Lung microvascular endothelial cell (primary cell): ENCODE measurements at regions not wholly inside any gene's neighbourhood (a gene's known extent, or its start where the extent isn't known, plus 50 kb on each side); places are given as distances from the start of the nearest gene placed in this dataset.
A peak's percentile ranks its signal among the peaks of the same experiment; 100 is the strongest.

Source experiments
- DNase-seq, 2 donors: peaks; one replicate each; pipeline versions ENCODE4 v3.0.0 to v3.0.0-alpha.2; 2010; ENCODE audit warnings: low read depth in 2 of 2

GRCh38 chr15:66832664-66833063 lies 130.6 kb downstream of the SMAD6 start:
- peak; percentile 25 to 60 for DNase-seq

DNA sequence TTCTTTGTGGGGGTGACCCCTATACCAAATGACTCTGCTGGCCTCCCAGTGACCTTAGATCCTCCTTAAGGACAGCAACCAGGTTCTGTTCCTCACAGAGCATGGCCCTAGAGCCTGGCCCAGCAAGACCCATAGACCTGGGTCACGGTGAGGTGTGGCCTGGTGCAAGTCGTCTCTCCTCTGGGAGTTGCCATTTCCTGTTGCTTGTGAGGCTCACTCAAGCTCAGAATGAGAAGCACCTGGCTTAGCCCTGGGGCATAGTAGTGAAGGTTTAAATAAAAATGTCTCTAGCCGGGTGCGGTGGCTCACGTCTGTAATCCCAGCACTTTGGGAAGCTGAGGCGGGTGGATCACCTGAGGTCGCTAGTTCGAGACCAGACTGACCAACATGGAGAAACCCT lies 131.3 kb downstream of the SMAD6 start:
- no peak for DNase-seq

- no peak for DNase-seq
These were observed 131.8 kb downstream of the SMAD6 start for GRCh38 chr15:66833803-66834202.

- no peak for DNase-seq
These were observed 133.1 kb downstream of the SMAD6 start for GRCh38 chr15:66834881-66835878.

DNA sequence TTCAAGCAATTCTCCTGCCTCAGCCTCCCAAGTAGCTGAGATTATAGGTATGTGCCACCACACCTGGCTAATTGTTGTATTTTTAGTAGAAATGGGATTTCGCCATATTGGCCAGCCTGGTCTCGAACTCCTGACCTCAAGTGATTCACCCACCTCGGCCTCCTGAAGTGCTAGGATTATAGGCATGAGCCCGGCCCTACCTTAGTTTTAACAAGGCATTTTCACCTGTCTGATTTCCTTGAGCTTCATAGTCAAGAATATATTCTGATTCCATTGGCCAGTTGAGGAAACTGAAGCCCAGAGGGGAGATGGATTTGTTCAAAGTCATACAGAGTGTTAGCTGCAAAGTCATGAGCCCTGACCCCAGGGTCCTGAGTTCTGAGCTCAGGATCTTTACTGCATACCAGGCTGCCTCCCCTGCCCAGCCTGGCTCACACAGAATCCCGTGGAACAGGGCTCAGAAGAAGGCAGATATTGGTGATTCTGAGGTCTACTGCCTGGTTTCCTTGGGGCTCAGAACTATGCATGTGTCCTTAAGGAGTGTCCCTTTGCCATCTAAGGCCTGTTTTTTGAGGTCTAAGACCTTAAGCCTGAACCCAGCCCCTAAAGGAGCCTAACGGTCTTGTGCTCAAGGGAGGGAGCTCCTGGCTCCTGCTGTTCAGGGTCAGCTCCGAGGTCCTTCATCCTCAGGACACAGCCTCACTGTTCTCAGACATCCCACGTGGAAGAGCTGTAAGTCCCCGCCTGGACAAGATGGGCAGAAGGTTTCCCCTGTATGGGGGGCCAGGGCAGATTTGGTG lies 134.4 kb downstream of the SMAD6 start:
- no peak for DNase-seq

GRCh38 chr15:66838202-66838601 lies 136.2 kb downstream of the SMAD6 start:
- DNase-seq: no peak

GRCh38 chr15:66838671-66839239 lies 136.7 kb downstream of the SMAD6 start:
- DNase-seq: peak; percentile 58 to 72

DNA sequence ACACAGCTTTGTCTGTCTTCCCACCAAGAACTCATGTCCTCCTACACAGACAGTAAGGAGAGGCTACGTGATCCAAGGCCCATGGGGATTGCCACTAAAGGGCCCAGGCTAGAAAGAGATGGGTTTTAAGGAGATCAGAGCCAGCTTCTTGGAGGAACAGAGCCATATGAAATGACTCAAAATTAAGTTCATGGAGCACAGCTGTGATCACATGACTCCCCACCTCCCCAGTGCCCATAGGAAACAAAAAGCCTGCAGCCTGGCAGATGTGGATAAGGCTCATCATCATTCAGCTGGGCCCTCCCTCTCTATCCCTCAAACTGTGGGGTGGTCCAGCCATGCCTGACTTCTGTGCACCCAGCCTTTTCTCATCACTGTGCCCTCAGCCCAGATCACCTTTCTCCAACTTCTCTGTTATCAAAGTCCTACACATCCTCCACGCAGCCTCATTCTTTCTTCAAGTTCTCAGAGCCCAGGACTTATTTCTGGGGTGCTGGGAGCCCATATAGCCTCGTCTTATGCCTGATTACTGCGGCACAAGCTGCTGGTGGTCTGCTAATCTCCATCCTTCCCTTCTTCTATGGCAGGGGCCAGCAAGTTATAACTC lies 137.6 kb downstream of the SMAD6 start:
- no peak for DNase-seq

- DNase-seq: no peak
These were observed 138.8 kb downstream of the SMAD6 start for GRCh38 chr15:66840615-66841390.

- peak; percentile 91 to 95 for DNase-seq
These were observed 140.1 kb downstream of the SMAD6 start for GRCh38 chr15:66841953-66842681.

DNA sequence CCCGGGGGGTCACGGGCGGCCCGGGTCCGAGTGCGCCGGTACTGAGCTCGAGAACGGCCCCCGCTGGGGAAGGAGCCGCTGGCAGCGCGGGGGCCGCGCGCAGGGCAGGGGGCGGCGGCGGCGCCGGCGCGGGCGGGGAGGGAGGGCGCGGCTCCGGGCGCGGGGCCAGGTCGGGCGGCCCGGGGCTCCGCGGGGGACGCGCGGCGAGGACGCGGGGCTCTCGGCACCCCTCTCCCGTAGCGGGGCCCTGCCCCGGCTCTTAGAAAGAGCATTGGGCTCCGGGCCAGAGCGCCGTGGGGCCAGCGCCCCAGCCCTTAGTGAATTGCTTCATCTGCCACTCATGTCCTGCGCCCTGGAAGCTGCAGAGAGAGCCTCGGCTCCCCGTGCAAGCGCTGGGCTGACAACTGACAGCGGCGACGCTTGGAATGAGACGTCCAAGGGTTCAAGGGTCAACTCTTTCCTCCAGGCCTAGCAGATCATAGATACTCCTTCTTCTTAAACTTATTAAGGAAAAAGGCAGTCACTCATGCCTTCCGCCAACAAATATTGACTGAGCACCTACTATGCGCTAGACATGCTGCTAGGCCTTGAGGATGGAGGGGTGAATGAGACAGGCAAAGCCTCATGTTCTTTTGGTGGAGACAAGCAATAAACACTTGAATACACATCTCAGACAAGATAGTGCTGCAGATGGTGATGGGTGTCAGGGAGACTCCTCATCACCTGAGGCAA lies 140.8 kb downstream of the SMAD6 start:
- DNase-seq: peak; percentile 71 to 72

GRCh38 chr15:66843581-66843980 lies 141.5 kb downstream of the SMAD6 start:
- no peak for DNase-seq

DNA sequence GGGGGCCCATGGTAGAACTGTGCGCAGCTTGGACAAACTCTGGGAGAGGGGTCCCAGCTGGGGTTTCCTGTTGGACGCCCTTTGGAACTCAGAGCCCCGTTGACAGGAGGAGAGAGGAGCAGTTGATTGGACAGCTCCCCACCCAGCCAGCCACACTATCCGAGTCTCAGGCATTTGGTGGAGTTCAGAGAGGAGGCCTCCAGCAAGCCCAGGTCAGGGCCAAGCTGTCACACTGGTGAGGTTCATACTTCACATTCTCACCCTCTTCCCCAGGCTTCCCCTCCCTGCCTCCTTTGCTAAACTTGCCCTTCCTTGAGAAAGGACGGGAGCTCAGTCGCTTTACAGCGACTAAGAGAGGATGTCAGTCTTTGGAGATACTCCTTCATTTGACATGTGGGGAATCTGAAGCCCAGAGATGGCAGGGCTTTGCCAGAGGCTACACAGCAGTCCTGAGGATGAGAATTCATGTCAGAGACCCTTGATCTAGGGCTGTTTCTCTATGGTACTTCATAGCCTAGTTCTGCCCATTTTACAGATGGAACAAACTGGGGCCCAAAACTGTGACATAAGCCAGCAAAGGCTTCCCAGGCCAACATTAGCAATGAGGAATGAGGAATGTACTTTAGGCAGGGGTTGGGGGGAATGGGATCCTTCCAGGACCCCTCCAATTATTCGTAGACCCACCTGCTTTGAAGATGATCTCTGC lies 142.2 kb downstream of the SMAD6 start:
- DNase-seq: no peak

- DNase-seq: no peak
These were observed 142.7 kb downstream of the SMAD6 start for GRCh38 chr15:66844747-66845145.

- DNase-seq: no peak
These were observed 143.3 kb downstream of the SMAD6 start for GRCh38 chr15:66845266-66845785.

- no peak for DNase-seq
These were observed 144.0 kb downstream of the SMAD6 start for GRCh38 chr15:66846031-66846430.

GRCh38 chr15:66846811-66847210 lies 144.8 kb downstream of the SMAD6 start:
- DNase-seq: no peak

DNA sequence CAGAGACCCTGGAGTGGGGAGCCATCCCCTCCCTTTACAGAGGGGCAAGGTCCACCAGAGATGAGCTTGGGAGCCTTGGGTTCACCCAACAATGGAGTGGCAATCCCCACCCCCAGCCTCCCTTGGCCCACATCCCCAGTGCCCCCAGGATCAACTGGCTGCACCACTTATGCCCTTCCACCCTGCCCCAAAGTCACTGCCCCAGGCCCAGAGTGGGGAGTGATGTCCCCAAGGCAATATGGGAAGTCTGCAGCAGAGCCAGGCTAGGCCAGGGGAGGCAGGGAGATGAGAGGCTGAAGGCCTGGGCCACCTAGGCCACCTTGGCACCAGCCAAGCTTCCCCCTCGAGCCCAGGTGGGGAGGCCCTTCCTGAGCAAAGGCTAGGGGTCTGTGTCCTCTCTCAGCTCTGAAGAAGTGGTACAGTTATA lies 145.5 kb downstream of the SMAD6 start:
- no peak for DNase-seq

DNA sequence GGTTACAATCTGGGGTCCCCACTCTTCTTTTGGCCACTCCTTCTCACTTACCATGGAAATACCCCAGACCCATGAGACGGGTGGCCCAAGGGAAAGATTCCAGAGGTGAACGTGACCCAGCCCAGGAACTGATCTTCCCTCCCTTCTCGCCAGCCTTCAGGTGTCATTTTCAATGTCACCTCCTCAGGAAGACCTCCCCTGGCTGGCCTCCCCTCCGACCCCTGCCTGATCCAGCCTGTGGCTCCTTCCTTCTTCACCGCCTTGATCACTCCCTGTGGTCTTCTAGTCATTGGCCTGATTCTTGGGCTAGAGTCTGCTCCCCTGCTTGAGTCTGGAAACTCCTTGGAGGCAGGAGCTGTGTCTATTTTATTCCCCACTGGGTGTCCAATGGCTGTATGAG lies 146.1 kb downstream of the SMAD6 start:
- DNase-seq: no peak
